SK-N-SH (cell line): ENCODE measurements at regions not wholly inside any gene's neighbourhood (a gene's known extent, or its start where the extent isn't known, plus 50 kb on each side); places are given as distances from the start of the nearest gene placed in this dataset.

ENCODE experiments used
- EZH2phosphoT487 ChIP-seq: fragments of 200-600 bp; sonication (generic); IDR thresholded peaks from 2 replicates; pipeline ENCODE4 v1.6.1; 2017; ENCODE audit warnings: low read depth, mixed run types, mild to moderate bottlenecking, antibody characterized with exemption, moderate library complexity, borderline replicate concordance
- GABPA ChIP-seq: IDR thresholded peaks from 2 replicates; pipeline ENCODE4 v1.4.0; 2012; ENCODE audit warnings: low read depth, mild to moderate bottlenecking
- TF ChIP-seq, protein P1 (sequence below): fragments of 150-350 bp; IDR thresholded peaks from 2 replicates; pipeline ENCODE4 v1.6.1; 2016; ENCODE audit warnings: mild to moderate bottlenecking, low read depth, low read length

DNA sequence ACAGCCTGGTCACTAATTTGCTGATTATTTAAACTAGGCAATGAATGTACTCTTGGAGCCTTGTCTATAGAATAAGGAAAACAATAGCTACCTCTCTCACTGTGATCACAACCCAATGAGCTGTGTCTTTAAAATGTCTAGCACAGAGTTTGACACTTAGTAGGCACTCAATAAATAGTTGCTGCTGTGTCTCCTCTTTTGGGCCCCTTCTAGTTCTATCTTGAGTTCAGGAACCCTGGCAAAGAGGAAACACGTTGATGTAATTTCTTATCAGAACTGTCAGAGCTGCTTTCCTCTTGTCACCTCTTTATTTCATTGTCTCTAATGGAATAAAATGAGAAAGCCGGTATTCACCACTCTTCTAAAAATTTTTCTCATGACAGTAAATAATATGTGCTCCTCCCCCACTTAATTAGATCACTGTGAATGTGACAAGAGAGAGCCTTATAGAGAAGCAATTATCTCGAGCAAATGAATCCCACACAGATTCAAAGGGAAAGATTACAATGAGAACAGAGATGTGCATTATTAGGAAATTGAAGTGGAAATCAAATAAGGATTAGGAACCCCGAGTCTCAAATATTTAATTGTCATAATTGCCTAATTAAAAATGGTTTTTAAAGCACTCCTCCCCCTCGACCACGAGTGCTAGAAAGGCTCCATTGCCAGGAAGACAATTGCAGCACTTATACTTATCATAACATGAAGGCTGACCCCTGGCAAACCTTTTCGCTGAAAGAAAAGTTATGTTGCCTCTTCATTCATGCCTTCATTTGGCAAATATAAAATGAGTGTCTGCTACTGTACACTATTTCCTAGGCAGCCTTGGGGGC is 175.0 kb upstream of the BDNF start:
- TF ChIP-seq EZH2phosphoT487 (no peak), GABPA (no peak)
- TF ChIP-seq, protein P1, sequence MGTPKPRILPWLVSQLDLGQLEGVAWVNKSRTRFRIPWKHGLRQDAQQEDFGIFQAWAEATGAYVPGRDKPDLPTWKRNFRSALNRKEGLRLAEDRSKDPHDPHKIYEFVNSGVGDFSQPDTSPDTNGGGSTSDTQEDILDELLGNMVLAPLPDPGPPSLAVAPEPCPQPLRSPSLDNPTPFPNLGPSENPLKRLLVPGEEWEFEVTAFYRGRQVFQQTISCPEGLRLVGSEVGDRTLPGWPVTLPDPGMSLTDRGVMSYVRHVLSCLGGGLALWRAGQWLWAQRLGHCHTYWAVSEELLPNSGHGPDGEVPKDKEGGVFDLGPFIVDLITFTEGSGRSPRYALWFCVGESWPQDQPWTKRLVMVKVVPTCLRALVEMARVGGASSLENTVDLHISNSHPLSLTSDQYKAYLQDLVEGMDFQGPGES, result no peak
